Activated CD4-positive, alpha-beta T cell treated with anti-CD3 and anti-CD28 coated beads for 36 hours (primary cell): ENCODE measurements at regions not wholly inside any gene's neighbourhood (a gene's known extent, or its start where the extent isn't known, plus 50 kb on each side); places are given as distances from the start of the nearest gene placed in this dataset.
A peak's percentile ranks its signal among the peaks of the same experiment; 100 is the strongest.

ENCODE experiments used
- ATAC-seq: fragments of 200-7000 bp; cut with Tn5 transposase; one replicate; pipeline ENCODE4 v1.10.0; 2021; ENCODE audit warnings: mild to moderate bottlenecking, moderate library complexity
- CTCF ChIA-PET: fragments of 350-600 bp; sonication (Branson Sonifier 250); formaldehyde crosslinking; loops from one replicate; lab custom pipeline; 2021; ENCODE audit warnings: antibody characterized with exemption; lab: Charles Lee
- POLR2A ChIA-PET: fragments of 350-600 bp; sonication (Branson Sonifier 250); formaldehyde crosslinking; loops from one replicate; lab custom pipeline; 2021; ENCODE audit warnings: antibody characterized with exemption, inconsistent platforms; lab: Charles Lee
- DNase-seq: peaks from one replicate; pipeline ENCODE4 v3.0.0-alpha.2; 2020
- H3K27ac Mint-ChIP-seq: one replicate; pipeline ENCODE4 v1.8.0; 2021; ENCODE audit warnings: mixed read lengths
- H3K27me3 Mint-ChIP-seq: one replicate; pipeline ENCODE4 v1.8.0; 2021; ENCODE audit warnings: mixed read lengths
- H3K36me3 Mint-ChIP-seq: one replicate; pipeline ENCODE4 v1.8.0; 2021; ENCODE audit warnings: low read depth, mixed read lengths
- H3K4me1 Mint-ChIP-seq: one replicate; pipeline ENCODE4 v1.8.0; 2021; ENCODE audit warnings: mixed read lengths
- H3K4me3 Mint-ChIP-seq: one replicate; pipeline ENCODE4 v1.8.0; 2021; ENCODE audit warnings: mild to moderate bottlenecking, moderate library complexity, mixed read lengths
- H3K9me3 Mint-ChIP-seq: one replicate; pipeline ENCODE4 v1.8.0; 2021; ENCODE audit warnings: low read depth, mixed read lengths
- intact Hi-C, 2 experiments: fragments of 100-400 bp; cut with DNase I in 1 of 2; cut with micrococcal nuclease in 1 of 2; formaldehyde crosslinking; loops; one replicate each; pipeline versions ENCODE4 v1.14.2 to v1.15.1; 2022 to 2024; cut with DNase I, micrococcal nuclease

DNA sequence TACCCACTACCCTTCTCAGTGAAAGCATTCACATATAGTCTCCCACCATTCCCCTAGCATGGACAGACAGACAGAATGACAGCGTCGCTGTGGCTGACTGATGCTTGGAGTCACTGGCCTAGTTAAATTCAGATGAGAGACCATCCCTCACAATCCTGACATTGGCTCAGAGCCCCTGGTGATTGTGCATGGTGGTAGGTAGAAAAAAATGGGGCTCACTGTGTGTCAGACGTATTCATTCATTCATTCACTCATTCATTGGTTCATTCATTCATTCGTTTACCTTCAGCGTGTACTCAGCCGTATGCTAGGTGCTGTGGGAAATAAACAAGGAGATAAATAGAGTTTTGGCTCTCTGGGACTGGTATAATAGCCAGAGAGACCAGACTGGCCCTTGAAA lies 73.6 kb upstream of the CALM2 start:
- intact Hi-C loops, result no loop called here
- Mint-ChIP-seq H3K27ac (no peak overlapping the region), H3K4me3 (no peak overlapping the region), H3K27me3 (no peaks in the 10 kb centered on the region), H3K4me1 (no peaks in the 10 kb centered on the region), H3K9me3 (no peaks in the 10 kb centered on the region), H3K36me3 (no peaks in the 10 kb centered on the region)
- ChIA-PET CTCF (no interaction called here), POLR2A (no interaction called here)
- no peak for ATAC-seq
- no peak for DNase-seq

DNA sequence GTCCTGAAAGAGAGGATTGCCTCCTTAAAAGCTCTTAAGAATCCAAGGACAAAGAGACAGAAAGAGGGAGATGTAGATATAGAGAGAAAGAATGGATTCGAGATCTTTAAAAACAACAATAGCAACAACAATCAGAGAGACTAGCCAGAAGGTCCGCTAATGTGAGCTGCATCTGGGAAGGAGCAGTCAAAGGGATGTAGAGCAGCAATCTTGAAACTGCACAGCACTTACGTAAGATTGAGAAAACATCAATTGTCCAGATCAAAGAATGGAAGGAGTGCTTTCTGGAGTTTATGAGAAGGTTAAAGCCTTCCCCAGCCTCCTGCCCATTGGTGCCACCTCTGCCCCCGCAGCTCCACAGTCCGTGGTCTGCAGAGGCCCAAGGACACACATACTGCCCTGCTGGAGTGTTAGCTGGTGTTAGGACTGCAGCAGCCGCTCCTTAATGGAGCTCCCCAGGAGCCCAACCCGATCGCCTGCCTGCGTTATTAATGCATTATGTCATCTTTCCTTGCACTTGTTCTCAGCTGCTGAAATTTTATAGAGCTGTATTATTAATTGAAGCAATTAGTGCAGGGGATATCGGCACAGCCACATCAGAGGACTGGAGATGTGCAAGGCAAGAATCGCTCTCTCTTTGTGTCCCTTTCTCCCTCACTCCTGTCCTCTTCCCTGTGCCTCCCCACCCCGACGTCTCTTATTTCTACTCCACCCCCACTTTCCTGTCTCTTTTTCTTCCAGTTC lies 73.0 kb upstream of the CALM2 start:
- POLR2A ChIA-PET, result no interaction called here
- Mint-ChIP-seq H3K27me3 (no peaks in the 10 kb centered on the region), H3K4me3 (no peak overlapping the region), H3K9me3 (no peaks in the 10 kb centered on the region), H3K27ac (no peak overlapping the region), H3K36me3 (no peaks in the 10 kb centered on the region), H3K4me1 (no peaks in the 10 kb centered on the region)
- DNase-seq, result no peak
- intact Hi-C loops, result no loop called here
- CTCF ChIA-PET, result interaction anchor here (1.0 kb wide), 1 partner anchor 22 kb away, joined by 4 read pairs; no protein-coding TSS in a partner anchor
- ATAC-seq, result no peak

DNA sequence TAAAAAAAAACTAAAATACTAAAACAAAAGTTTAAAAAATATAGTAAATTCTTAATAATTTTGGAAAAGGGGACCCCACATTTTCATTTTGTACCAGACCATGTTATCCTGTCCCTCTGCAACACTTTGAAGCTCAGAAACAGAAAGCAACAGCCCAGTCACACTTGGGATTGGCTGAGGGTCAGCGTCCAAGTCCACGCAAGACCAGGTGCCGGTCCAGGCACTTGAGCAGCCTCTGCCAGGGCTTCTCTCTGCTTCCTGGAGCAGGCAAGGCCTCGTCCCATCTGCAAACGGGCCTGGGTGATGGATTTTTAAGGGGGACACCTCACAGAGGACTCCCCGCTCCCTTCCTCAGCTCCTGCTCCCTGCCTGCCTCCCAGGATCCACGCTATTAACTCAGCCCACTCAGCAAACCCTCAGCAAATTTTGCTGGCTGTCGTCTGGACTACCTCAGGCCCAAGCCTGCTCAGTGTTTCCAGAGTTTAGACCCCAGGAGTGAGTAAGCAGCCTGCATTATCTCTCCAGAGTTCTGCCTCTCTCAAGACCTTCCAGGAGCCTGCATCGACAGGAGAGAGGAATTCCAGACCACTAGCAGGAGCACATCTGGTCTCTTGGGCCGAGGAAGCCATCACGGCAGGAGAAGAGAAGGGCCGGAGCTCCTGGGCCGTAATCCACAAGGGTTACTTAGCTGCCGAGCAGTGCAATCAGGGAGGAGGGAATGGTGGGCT lies 67.4 kb upstream of the CALM2 start:
- ChIA-PET CTCF (interaction anchor here (0.7 kb wide), 1 partner anchor 191 kb away, joined by 4 read pairs; no protein-coding TSS in a partner anchor), POLR2A (no interaction called here)
- ATAC-seq (no peak), DNase-seq (no peak)
- no peaks in the 10 kb centered on the region for H3K36me3 Mint-ChIP-seq
- no peak overlapping the region for H3K27ac Mint-ChIP-seq
- H3K4me3 Mint-ChIP-seq, result no peak overlapping the region
- intact Hi-C loops, result no loop called here
- no peaks in the 10 kb centered on the region for H3K9me3 Mint-ChIP-seq
- no peaks in the 10 kb centered on the region for H3K4me1 Mint-ChIP-seq
- no peaks in the 10 kb centered on the region for H3K27me3 Mint-ChIP-seq

DNA sequence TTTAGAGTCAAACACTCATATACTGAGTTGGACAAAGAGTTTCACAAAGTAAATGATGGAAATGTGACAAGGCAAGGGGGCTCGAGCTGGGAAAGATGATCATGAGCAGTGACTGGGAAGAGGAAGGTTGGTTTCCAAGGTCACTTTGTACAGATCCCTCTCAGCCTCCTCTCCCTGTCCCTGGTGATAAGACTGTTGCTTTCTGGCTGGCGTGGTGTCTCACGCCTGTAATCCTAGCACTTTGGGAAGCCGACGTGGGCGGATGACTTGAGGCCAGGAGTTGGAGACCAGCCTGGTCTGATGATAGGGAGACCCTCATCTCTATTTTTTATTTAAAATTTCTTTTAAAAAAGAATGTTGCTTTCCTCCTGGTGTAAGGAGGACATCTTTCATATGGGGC lies 65.4 kb upstream of the CALM2 start:
- ATAC-seq (no peak), DNase-seq (no peak)
- Mint-ChIP-seq H3K4me1 (no peaks in the 10 kb centered on the region), H3K36me3 (no peaks in the 10 kb centered on the region), H3K9me3 (no peaks in the 10 kb centered on the region), H3K4me3 (no peak overlapping the region), H3K27ac (no peak overlapping the region), H3K27me3 (no peaks in the 10 kb centered on the region)
- CTCF ChIA-PET, result interaction anchor here (0.6 kb wide), 1 partner anchor 98 kb away, joined by 3 read pairs; no protein-coding TSS in a partner anchor
- POLR2A ChIA-PET, result no interaction called here
- intact Hi-C loops, result no loop called here

DNA sequence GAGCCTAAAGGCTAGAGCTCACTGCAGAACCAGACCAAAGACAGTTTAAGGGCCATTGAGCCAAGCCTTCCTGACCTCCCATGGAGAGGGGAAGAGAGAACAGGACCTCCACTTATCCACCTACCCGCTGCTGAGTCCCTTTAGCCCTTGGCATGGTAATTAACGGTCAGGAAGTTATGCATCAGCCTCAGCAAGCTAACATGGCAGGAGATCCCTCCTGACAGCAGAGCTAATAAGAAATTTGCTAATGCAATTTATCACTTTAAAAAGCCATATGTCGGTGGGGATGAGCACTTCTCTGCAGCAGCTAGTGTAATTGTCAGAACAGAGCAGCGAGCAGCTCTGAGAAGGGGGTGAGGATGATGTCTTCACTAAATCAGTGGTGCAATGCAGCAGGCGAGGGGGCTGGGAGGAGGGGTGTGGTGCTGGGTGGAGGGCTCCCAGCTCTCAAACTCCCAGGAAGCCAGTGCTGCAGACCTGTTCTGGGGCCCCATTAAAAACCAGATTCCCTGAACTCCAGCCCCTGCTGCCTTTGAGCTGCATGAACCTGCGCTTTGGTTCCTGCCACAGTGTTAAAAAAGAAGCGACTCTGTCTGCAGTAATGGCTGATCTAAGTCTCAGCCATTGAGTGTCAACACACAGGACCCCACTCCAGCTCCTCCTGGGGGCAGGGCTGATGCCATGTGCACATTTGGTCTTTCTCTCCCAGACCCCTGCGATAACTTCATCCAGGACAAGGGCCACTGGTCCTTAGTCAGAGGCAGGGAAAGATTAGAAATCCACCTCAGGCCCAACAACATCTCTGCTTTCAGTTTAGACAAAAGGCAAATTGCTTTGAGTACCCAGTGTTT lies 63.0 kb upstream of the CALM2 start:
- intact Hi-C loops, result no loop called here
- no peaks in the 10 kb centered on the region for H3K36me3 Mint-ChIP-seq
- peaks cover 2% of the 10 kb centered on the region for H3K27me3 Mint-ChIP-seq
- no peaks in the 10 kb centered on the region for H3K9me3 Mint-ChIP-seq
- no peak overlapping the region for H3K27ac Mint-ChIP-seq
- no peak for ATAC-seq
- POLR2A ChIA-PET, result no interaction called here
- H3K4me1 Mint-ChIP-seq, result no peaks in the 10 kb centered on the region
- no peak for DNase-seq
- CTCF ChIA-PET, result interaction anchor here (0.6 to 1.2 kb wide), 2 partner anchors 9 to 38 kb away, joined by 3 read pairs; no protein-coding TSS in a partner anchor
- no peak overlapping the region for H3K4me3 Mint-ChIP-seq

DNA sequence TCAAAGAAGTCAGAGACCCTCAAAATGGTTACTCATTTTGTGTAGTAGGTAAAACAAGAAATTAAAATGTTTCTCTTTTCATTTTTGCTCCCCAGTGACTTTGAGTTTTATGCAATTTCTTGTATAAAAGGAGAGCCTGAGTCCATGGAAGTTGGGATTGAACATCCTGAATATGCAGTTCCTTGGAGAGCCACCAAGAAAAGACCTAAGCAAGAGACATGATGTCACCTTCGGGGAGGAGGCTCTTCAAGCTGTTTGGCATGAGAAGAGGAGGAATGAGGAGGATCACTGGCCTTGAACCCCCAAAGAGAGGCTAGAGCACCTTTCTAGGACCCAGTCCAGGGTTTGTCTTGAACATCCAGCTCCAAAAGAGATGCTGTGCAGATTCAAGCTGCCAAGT lies 62.3 kb upstream of the CALM2 start:
- H3K4me3 Mint-ChIP-seq, result no peak overlapping the region
- DNase-seq (no peak), ATAC-seq (no peak)
- H3K27me3 Mint-ChIP-seq, result peaks cover 2% of the 10 kb centered on the region
- no peaks in the 10 kb centered on the region for H3K36me3 Mint-ChIP-seq
- no peaks in the 10 kb centered on the region for H3K9me3 Mint-ChIP-seq
- CTCF ChIA-PET, result interaction anchor here (0.6 kb wide), 1 partner anchor 38 kb away, joined by 3 read pairs; no protein-coding TSS in a partner anchor
- POLR2A ChIA-PET, result no interaction called here
- intact Hi-C loops, result no loop called here
- no peaks in the 10 kb centered on the region for H3K4me1 Mint-ChIP-seq
- H3K27ac Mint-ChIP-seq, result no peak overlapping the region

DNA sequence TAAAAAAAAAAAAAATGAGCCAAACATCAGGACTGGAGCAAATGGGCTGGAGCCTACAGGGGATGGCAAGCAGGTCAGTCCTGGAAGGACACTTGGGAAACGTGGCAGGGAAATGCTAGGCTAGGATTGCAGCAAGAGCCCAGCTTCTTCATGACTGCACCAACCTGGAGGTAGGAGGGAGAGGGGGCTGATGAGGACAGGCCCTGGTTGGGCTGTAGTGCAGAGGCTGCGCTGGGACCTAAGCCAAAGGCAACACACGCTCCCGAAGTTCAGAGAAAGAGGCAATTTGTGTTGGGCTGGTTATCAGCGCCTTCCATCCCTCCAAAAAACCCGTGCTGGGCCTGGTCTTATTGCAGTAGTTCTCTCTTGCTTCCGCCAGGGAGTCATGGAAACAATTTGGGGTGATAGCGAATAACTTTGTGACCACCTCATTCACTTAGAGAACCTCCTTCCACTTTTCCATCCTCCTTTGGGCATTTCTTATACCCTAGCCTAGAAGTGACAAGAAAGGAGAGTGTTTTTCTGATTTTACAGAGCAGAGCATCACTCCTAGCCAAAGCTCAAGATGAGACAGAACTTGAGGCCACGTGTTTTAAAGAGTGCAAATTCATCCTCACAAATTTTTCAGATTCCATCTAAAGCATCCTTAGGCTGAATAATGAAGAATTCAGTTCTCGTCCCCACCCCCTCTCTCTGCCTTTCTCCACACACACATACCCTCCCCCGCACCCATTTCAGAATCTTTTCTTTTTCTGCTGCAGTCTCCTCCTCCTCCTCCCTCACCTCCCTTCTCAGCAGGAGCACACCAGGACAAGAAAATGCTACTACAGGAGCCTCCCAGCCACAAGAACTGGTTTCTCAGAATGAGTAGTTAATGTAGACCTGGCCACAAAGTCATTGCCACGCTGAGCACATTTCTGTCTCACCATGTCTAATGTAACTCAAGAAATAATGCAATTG lies 61.3 kb upstream of the CALM2 start:
- CTCF ChIA-PET, result no interaction called here
- ATAC-seq, result peak; percentile 36
- intact Hi-C loops, result no loop called here
- no peak overlapping the region for H3K4me3 Mint-ChIP-seq
- H3K4me1 Mint-ChIP-seq, result no peaks in the 10 kb centered on the region
- POLR2A ChIA-PET, result interaction anchor here (0.5 kb wide), 1 partner anchor 221 kb away, joined by 3 read pairs; no protein-coding TSS in a partner anchor
- H3K27ac Mint-ChIP-seq, result no peak overlapping the region
- no peaks in the 10 kb centered on the region for H3K36me3 Mint-ChIP-seq
- peaks cover 2% of the 10 kb centered on the region for H3K27me3 Mint-ChIP-seq
- no peaks in the 10 kb centered on the region for H3K9me3 Mint-ChIP-seq
- peak; percentile 16 for DNase-seq

DNA sequence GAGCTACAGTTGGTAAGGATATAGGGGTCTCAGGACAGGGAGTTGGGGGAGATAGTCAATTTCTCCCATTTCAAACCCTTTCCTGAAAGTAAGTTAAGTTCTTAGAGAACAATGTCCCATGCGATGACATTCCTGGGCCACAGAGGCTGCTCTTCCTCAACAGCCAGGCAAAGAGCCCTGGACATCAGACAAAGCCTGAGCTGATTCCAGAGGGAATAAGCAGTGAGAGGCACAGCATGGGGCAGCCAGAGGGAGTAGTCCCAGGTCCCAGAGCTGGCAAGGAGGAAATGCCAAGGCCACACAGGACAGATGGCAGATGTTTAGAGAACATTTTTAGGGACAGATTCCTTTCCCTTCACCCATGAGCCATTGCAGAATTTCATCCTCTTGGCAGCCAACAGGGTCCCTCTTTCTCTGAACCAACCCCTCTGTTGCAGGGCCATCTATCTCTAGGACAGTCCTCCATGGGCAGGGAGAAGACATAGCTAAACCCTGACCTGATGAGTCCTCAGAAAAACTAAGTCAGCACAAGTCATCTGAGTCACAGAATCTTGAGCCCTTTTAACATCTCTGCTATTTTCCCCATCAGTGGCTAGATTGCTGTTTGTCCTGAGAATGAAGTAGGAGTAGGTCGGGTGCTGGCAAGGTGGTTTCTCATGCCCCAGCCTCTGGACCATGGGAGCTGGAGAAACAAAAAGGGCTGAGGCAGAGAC lies 60.3 kb upstream of the CALM2 start:
- H3K4me3 Mint-ChIP-seq, result no peak overlapping the region
- no peaks in the 10 kb centered on the region for H3K36me3 Mint-ChIP-seq
- H3K4me1 Mint-ChIP-seq, result no peaks in the 10 kb centered on the region
- no peaks in the 10 kb centered on the region for H3K9me3 Mint-ChIP-seq
- ChIA-PET CTCF (no interaction called here), POLR2A (interaction anchor here (0.5 kb wide), 1 partner anchor 220 kb away, joined by 3 read pairs; no protein-coding TSS in a partner anchor)
- ATAC-seq, result no peak
- DNase-seq, result no peak
- intact Hi-C loops, result no loop called here
- peaks cover 2% of the 10 kb centered on the region for H3K27me3 Mint-ChIP-seq
- H3K27ac Mint-ChIP-seq, result no peak overlapping the region

DNA sequence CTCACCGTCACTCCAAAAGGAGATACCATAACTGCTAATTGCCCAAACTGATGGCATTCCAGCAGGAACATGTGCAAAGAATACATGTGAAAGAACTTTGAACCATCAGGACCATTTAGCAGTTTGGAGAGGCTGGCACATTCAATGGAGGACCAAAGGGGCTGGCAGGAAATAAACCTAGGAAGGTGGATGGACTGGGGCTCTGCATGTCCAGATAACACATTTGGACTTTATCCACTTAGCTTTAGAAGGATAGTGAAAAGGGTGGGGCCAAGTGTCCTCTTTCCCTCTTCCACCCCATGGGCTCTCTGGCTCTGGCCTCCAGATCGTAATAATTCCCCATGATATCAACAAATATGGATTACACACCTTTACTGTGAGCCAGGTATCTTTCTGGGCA lies 58.8 kb upstream of the CALM2 start:
- CTCF ChIA-PET, result no interaction called here
- intact Hi-C loops, result no loop called here
- Mint-ChIP-seq H3K4me1 (no peaks in the 10 kb centered on the region), H3K4me3 (no peak overlapping the region), H3K36me3 (no peaks in the 10 kb centered on the region), H3K27me3 (peaks cover 2% of the 10 kb centered on the region), H3K27ac (no peak overlapping the region), H3K9me3 (no peaks in the 10 kb centered on the region)
- DNase-seq (no peak), ATAC-seq (no peak)
- POLR2A ChIA-PET, result no interaction called here

DNA sequence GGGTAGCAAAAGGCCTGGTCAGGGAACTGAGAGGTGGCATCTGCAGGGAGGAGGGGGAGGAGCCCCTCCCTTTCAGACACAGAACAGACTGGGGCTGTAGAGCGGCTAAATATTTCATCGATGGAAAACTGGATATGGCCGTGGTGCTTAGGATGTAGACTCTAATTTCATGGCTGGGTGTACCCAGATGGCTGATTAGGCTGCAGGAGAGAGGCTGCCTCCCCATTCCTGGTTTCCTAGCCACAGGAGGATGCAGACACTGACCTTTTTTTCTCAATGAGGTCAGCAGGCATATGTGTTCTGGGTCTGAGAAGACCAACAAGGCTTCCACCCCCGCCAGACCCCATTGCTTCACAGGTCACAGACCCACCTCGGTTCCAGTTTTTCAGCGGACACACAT lies 58.1 kb upstream of the CALM2 start:
- peaks cover 2% of the 10 kb centered on the region for H3K27me3 Mint-ChIP-seq
- no peaks in the 10 kb centered on the region for H3K4me1 Mint-ChIP-seq
- H3K9me3 Mint-ChIP-seq, result no peaks in the 10 kb centered on the region
- H3K4me3 Mint-ChIP-seq, result no peak overlapping the region
- ChIA-PET CTCF (no interaction called here), POLR2A (no interaction called here)
- H3K27ac Mint-ChIP-seq, result no peak overlapping the region
- ATAC-seq (no peak), DNase-seq (no peak)
- no peaks in the 10 kb centered on the region for H3K36me3 Mint-ChIP-seq
- intact Hi-C loops, result no loop called here
